Hippocampal formation (tissue), 2 donors: ENCODE measurements at regions not wholly inside any gene's neighbourhood (a gene's known extent, or its start where the extent isn't known, plus 50 kb on each side); places are given as distances from the start of the nearest gene placed in this dataset.

Experiments
- DNase-seq, 2 donors: peaks; one replicate each; lab custom pipeline; 2025; lab: John Stamatoyannopoulos, UW

DNA sequence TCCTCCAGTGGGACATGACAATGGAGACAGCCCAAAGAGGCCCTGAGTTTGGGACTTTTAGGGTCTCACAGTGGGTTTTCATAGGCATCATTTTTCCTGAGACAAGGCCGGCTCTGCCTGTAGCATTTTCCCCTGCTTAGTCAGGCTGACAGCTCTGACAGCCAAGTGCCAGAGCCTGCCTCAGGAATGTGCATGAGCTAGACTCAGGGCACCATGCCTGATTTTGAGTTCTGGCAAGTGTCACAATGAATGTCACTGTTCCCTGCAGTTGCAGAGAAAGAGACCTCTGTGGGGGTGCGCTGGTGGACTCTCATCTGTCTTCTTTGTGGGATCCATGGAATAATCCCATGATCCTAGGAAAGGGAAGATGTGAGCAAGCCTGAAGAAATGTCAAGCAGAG lies 343.3 kb upstream of the TSPY4 start:
- peak in 1 of 2 donors; percentile 37 for DNase-seq

DNA sequence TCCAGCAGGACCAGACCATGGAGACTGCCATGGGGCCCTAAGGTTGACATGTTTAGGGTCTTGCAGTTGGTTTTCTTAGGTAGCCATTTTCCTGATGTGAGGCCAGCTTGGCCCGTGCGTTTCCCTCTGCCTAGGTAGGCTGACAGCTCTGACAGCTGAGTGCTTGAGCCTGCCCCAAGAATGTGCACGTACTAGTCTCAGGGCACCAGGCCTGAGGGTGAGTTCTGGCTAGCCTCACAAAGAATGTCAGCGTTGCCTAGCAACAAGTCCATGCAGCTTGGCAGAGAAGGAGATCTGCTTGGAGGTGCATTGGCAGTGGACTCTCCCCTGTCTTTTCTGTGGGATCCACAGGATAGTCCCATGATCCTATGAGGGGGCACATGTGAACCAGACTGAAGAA lies 336.0 kb upstream of the TSPY4 start:
- DNase-seq: no peak

DNA sequence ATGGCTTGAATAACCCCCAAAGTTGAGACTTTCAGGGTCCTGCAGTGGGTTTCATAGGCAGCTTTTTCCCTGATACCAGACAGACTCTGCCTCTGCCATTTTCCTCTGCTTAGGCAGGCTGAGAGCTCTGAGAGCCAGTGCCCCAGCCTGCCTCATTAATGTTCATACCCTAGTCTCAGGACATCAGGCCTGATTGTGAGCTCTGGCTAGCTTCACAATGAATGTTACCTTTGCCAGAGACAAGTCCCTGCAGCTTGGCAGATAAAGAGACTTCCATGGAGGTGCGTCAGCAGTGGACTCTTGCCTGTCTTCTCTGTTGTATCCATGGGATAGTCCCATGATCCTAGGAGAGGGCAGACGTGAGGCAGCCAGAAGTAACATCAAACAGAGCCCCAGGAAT lies 333.5 kb upstream of the TSPY4 start:
- no peak for DNase-seq

DNA sequence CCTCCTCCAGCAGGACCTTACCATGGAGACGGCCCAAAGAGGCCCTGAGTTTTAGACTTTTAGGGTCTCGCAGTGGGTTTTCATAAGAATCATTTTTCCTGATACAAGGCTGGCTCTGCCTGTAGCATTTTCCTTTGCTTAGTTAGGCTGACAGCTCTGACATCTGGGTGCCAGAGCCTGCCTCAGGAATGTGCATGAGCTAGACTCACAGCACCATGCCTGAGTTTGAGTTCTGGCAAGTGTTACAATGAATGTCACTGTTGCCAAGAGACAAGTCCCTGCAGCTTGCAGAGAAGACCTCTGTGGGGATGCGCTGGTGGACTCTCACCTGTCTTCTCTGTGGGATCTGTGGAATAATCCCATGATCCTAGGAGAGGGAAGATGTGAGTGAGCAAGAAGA lies 328.6 kb upstream of the TSPY4 start:
- DNase-seq: no peak

DNA sequence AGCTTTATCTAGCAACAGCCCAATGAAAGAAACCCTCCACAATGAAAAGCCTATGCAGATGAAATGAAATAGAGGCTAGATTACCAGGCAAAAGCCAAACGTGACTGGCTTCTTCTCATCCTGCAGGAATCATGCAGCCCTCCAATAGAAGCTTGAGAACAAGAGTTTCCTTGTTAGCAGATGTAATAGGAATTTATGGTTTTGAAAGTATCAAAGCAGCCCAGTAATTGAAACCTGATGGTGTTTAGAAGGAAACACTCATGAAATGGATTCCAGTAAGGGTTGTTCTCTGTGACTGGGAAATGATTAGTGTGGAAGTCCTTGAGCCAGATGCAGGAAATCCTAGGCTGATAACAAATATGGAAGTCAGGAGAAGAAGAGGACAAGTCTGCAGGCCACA lies 320.3 kb upstream of the TSPY4 start:
- DNase-seq: no peak

DNA sequence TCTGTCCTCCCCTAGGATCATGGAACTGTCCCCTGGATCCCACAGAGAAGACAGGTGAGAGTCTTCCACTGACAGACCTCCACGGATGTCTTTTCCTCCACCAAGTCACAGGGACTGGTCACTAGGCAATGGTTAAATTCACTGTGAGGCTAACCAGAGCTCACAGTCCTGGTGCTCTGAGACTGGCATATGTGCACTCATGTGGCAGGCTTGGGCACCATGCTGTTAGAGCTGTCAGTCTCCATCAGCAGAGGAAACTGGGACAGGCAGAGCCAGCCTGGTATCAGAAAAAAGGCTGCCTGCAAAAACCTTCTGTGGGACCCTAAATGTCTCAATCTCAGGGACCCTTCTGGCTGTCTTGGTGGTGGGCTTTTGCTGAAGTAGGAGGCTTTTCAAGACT lies 318.9 kb upstream of the TSPY4 start:
- DNase-seq: no peak

DNA sequence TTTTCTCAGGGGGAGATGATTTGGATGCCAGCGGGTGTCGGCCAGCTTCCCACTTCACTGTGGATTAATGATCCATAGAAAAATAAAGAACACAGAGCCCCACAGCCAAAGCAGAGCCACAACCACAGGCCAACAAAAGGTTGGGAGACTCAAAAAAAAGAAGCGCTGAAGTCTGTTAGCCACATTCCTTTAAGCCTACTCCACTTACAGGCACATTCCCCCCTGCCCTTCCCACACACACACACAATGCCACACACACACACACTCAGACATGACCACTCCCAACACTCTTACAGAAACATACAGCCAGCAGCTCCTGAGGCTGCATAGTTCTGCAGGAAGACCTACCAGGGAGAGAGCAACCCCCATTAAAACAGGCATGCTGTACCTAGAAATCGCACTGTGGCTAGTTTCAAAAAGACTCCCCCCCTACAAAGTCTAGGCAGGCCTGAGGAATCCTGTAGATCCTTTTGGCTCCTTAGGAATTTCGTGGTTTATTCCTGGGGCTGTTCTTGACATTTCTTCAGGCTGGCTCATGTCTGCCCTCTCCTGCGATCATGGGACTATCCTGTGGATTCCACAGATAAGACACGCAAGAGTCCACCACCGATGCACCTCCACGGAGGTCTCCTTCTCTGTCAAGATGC lies 309.4 kb upstream of the TSPY4 start:
- no peak for DNase-seq

DNA sequence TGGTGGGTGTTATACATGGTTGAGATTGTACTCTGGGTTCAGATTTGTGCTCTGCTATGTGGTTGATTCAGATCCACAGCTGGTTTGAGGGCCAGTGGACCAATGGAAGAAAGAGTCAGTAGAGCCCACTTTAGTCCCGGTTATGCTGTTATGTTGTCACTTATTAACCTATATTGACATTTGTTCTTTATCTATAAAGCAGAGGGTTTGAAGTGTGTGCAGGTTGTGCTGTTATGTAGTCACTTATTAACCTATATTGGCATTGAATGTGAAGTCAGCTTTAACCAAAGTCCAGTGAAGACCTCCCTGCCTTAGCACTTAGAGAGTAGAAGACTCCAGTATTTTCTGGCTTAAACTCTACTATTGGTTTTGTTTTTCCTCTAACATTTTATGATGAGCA lies 307.3 kb upstream of the TSPY4 start:
- no peak for DNase-seq

DNA sequence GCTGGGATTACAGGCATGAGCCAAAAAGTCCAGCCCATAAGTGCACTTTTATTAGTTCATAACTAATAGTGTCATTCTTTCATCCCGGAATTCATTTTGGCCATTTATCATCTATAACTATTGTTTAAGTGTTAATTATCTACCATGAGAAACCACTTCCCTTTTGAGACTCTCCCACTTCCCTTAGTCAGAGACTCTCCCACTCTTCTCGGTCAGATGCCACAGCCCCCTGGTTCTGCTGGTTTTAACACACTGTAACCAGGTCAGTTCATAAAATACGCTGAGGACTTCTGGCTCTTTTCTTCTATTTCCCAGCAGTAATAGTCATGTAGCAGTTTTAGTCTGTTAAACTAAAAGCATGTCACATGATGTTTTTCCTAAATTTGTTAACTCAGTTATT lies 303.0 kb upstream of the TSPY4 start:
- DNase-seq: no peak

DNA sequence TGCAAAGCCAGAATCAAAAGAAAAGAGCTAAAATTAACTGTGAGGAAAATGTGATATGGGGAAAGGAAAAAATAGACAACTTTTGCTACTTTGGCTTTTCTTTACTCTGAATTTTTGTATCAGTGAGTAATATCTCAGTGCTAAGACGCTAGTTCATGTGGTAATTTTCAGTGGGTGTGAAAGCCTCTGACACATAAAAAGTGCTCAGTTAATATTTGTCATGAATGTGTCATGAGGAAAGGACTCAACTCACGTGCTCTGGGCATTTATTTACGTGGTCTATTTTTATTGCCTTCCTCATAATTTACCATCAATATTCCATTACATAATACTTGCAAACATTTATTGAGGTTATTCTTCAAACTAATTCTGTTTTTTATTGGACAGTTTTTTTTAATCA lies 302.0 kb upstream of the TSPY4 start:
- no peak for DNase-seq

DNA sequence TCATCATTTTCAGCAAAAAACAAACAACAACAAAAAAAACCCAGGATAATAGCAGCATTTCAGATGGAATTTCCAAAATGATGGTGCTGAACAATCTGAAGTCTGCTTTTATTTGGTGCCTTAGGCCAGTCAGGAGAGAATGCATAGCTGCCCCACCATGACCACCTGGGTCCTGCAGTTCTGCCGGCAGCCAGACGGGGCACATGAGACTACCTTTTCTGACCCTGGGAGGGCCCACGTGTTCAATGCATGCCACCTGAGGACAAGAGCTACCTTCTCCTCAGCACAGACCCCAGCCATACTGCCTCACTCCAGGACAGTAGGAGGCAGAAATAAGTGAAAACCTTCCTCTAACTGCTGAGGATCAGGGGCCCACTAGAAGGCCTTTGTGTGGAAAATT lies 295.8 kb upstream of the TSPY4 start:
- DNase-seq: no peak
